Keratinocyte (primary cell): ENCODE measurements at regions not wholly inside any gene's neighbourhood (a gene's known extent, or its start where the extent isn't known, plus 50 kb on each side); places are given as distances from the start of the nearest gene placed in this dataset.
A peak's percentile ranks its signal among the peaks of the same experiment; 100 is the strongest.

Source experiments
- DNase-seq: peaks from one replicate; pipeline ENCODE4 v3.0.0-alpha.2; 2011; ENCODE audit warnings: low read depth, missing footprints, low spot score
- FAIRE-seq: peaks from 2 replicates; lab custom pipeline; 2011; peaks lifted over from hg19 to GRCh38; lab: Jason Lieb, UNC
- H2AFZ ChIP-seq: 2 replicates; pipeline ENCODE4 v1.6.0; 2012; ENCODE audit warnings: low read length, control low read depth, inconsistent platforms; ENCODE audit not compliant: control insufficient read depth
- H3K27ac ChIP-seq: 2 replicates; pipeline ENCODE4 v1.5.1; 2011; ENCODE audit warnings: low read length; ENCODE audit not compliant: control insufficient read depth, insufficient read depth
- H3K27me3 ChIP-seq: 3 replicates; pipeline ENCODE4 v1.6.0; 2011; ENCODE audit warnings: low read length; ENCODE audit not compliant: control insufficient read depth, insufficient read depth; ENCODE audit errors: extremely low read depth
- H3K36me3 ChIP-seq, 2 experiments: 2 replicates in 1 of 2; 3 replicates in 1 of 2; pipeline ENCODE4 v1.5.1; 2011; ENCODE audit warnings: low read length in 2 of 2, mild to moderate bottlenecking in 1 of 2; ENCODE audit not compliant: control insufficient read depth in 2 of 2, insufficient read depth in 2 of 2; ENCODE audit errors: extremely low read depth in 1 of 2
- H3K4me1 ChIP-seq: 3 replicates; pipeline ENCODE4 v1.5.1; 2011; ENCODE audit warnings: low read length; ENCODE audit not compliant: control insufficient read depth, insufficient read depth; ENCODE audit errors: extremely low read depth
- H3K4me2 ChIP-seq: 3 replicates; pipeline ENCODE4 v1.6.0; 2011; ENCODE audit warnings: low read depth, low read length; ENCODE audit not compliant: control insufficient read depth, insufficient read depth; ENCODE audit errors: extremely low read depth
- H3K4me3 ChIP-seq, 3 experiments: fragments of 200-600 bp in 1 of 3; sonication (generic) in 1 of 3; 2 replicates in 2 of 3; 3 replicates in 1 of 3; pipeline ENCODE4 v1.5.1; 2011 to 2016; ENCODE audit warnings: low read length in 3 of 3, mild to moderate bottlenecking in 3 of 3, control low read depth in 2 of 3, inconsistent platforms in 1 of 3, low read depth in 1 of 3, mixed read lengths in 1 of 3, mixed run types in 1 of 3, moderate library complexity in 1 of 3; ENCODE audit not compliant: control insufficient read depth in 2 of 3, insufficient read depth in 2 of 3; ENCODE audit errors: extremely low read depth in 1 of 3
- H3K79me2 ChIP-seq: 2 replicates; pipeline ENCODE4 v1.6.0; 2012; ENCODE audit warnings: low read length; ENCODE audit not compliant: control insufficient read depth, insufficient read depth
- H3K9ac ChIP-seq: 3 replicates; pipeline ENCODE4 v1.6.0; 2011; ENCODE audit warnings: low read length; ENCODE audit not compliant: control insufficient read depth, insufficient read depth; ENCODE audit errors: extremely low read depth
- H3K9me1 ChIP-seq: 3 replicates; pipeline ENCODE4 v1.6.0; 2011; ENCODE audit warnings: low read length; ENCODE audit not compliant: control insufficient read depth, insufficient read depth; ENCODE audit errors: extremely low read depth
- H3K9me3 ChIP-seq: 2 replicates; pipeline ENCODE4 v1.5.1; 2012; ENCODE audit warnings: low read depth, low read length; ENCODE audit not compliant: control insufficient read depth
- H4K20me1 ChIP-seq: 3 replicates; pipeline ENCODE4 v1.6.0; 2011; ENCODE audit warnings: low read length; ENCODE audit not compliant: control insufficient read depth, insufficient read depth; ENCODE audit errors: extremely low read depth
- CTCF ChIP-seq, 3 experiments: IDR thresholded peaks in 1 of 3; conservative IDR thresholded peaks in 1 of 3; optimal IDR thresholded peaks in 1 of 3; 2 replicates in 2 of 3; 3 replicates in 1 of 3; pipeline versions ENCODE3 to v1.5.1; 2011; ENCODE audit warnings: low read length in 3 of 3, mild to moderate bottlenecking in 3 of 3, moderate library complexity in 2 of 3, control low read depth in 1 of 3, inconsistent platforms in 1 of 3; ENCODE audit not compliant: insufficient read depth in 2 of 3; ENCODE audit errors: extremely low read depth in 1 of 3
- EZH2 ChIP-seq: IDR thresholded peaks from one replicate; pipeline ENCODE4 v1.6.1; 2012; ENCODE audit warnings: inconsistent platforms, mild to moderate bottlenecking, low read length, moderate library complexity
- dilution Hi-C: fragments of 300-500 bp; cut with MboI; formaldehyde crosslinking; loops from one replicate; pipeline ENCODE4 v1.7.0; 2020; ENCODE audit warnings: low sequenced_read_pairs; ENCODE audit not compliant: extremely low pct_ligation_motif_present

DNA sequence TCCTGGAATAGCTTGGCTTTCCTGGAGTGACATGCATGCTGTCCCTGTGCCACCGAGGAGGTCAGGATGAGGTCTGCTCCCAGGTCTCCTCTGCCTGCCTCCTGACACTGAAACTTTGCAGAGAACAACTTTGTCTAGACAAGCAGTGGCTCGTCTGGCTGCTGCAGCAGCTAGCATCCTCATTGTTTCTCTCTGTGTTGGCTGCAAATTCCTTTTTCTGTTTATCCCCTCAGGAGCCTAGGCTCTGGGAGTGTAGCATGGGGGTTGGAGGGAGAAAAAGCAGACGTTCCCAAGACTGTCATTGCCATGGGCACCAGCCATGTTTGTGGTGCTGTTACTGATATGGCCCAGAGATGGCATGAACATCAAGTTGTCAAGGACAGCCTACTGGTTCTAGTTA lies 208.7 kb upstream of the LRIG1 start:
- dilution Hi-C loops, result no loop called here
- H4K20me1 ChIP-seq, result no peaks in the 10 kb centered on the region

DNA sequence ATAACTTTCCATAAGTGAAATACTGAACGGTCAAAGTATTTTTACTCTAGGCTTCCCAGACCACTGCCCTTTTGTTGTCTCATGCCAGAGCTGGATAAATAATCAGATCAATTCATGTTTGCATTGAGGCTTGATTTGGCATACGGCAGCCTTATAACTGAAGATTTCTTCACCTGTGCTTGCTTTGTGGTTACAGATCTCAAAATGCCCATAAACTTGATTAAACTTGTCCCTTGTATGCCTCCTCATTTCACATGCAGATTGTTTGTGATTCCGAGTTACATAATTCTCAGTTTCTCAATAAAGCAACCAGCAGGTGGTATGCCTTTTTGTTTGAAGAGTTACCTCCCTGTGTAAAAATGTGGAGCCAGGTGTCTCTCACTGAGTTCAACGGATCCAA lies 211.4 kb upstream of the LRIG1 start:
- Histone ChIP-seq H3K4me2 (no peak overlapping the region), H3K27me3 (no peaks in the 10 kb centered on the region), H3K36me3 (no peaks in the 10 kb centered on the region), H3K4me3 (no peak overlapping the region), H3K9me3 (no peaks in the 10 kb centered on the region), H2AFZ (no peak overlapping the region), H3K79me2 (no peaks in the 10 kb centered on the region), H3K27ac (no peak overlapping the region), H3K9me1 (no peaks in the 10 kb centered on the region), H3K4me1 (peaks cover 2% of the 10 kb centered on the region), H3K9ac (no peak overlapping the region), H4K20me1 (no peaks in the 10 kb centered on the region)
- TF ChIP-seq EZH2, result no peak
- no peak for TF ChIP-seq CTCF (optimal IDR thresholded peaks at IDR 0.05 in 1 of 3, IDR thresholded peaks at IDR 0.05 in 1 of 3, conservative IDR thresholded peaks at IDR 0.05 in 1 of 3; ENCODE audit: extremely low read depth in 1 of 3, insufficient read depth in 2 of 3, low read length in 3 of 3)
- no peak for DNase-seq
- FAIRE-seq, result no peak
- dilution Hi-C loops, result no loop called here

More for the DNA sequence above, 208.7 kb upstream of the LRIG1 start:
- H3K4me2 ChIP-seq, result no peak overlapping the region
- H3K9ac ChIP-seq, result no peak overlapping the region
- H3K4me3 ChIP-seq, result no peak overlapping the region
- H3K9me3 ChIP-seq, result no peaks in the 10 kb centered on the region
- peaks cover 2% of the 10 kb centered on the region for H3K4me1 ChIP-seq
- H3K27ac ChIP-seq, result no peak overlapping the region
- H3K9me1 ChIP-seq, result no peaks in the 10 kb centered on the region
- no peaks in the 10 kb centered on the region for H3K27me3 ChIP-seq
- no peak for DNase-seq
- TF ChIP-seq EZH2 (no peak), CTCF (optimal IDR thresholded peaks at IDR 0.05 in 1 of 3, IDR thresholded peaks at IDR 0.05 in 1 of 3, conservative IDR thresholded peaks at IDR 0.05 in 1 of 3; ENCODE audit: extremely low read depth in 1 of 3, insufficient read depth in 2 of 3, low read length in 3 of 3) (no peak)
- no peaks in the 10 kb centered on the region for H3K79me2 ChIP-seq
- peak; percentile 44 for FAIRE-seq
- no peaks in the 10 kb centered on the region for H3K36me3 ChIP-seq
- H2AFZ ChIP-seq, result no peak overlapping the region
